Mammary epithelial cell (primary cell): ENCODE measurements at regions not wholly inside any gene's neighbourhood (a gene's known extent, or its start where the extent isn't known, plus 50 kb on each side); places are given as distances from the start of the nearest gene placed in this dataset.

Source experiments
- CTCF ChIP-seq, 2 donors: IDR thresholded peaks in 1 of 2; conservative IDR thresholded peaks in 1 of 2; 2 replicates each; pipeline ENCODE4 v1.5.1; 2011 to 2012; ENCODE audit warnings: inconsistent platforms in 2 of 2, low read length in 2 of 2, mild to moderate bottlenecking in 2 of 2, control low read depth in 1 of 2, low read depth in 1 of 2; ENCODE audit not compliant: insufficient read depth in 1 of 2; ENCODE audit errors: extremely low read depth in 1 of 2
- EZH2 ChIP-seq: IDR thresholded peaks from 2 replicates; pipeline ENCODE4 v1.6.1; 2012; ENCODE audit warnings: low read length, inconsistent platforms, borderline replicate concordance

- TF ChIP-seq CTCF (conservative IDR thresholded peaks at IDR 0.05 in 1 of 2, IDR thresholded peaks at IDR 0.05 in 1 of 2; ENCODE audit: extremely low read depth in 1 of 2, insufficient read depth in 1 of 2, low read depth in 1 of 2, low read length in 2 of 2) (no peak), EZH2 (no peak)
Measured at GRCh38 chr7:90061077-90061476, 93.2 kb upstream of the STEAP1 start.
